GM12878 (cell line): ENCODE measurements at regions not wholly inside any gene's neighbourhood (a gene's known extent, or its start where the extent isn't known, plus 50 kb on each side); places are given as distances from the start of the nearest gene placed in this dataset.

Experiments used
- ATAC-seq: fragments of 200-7000 bp; cut with Tn5 transposase; 3 replicates; pipeline ENCODE4 v1.9.1; 2020; ENCODE audit warnings: mild to moderate bottlenecking, moderate library complexity
- BruUV-seq: library from RNA; stranded (reverse); fragments of 400-500 nt; replicated peaks from 2 replicates; lab custom pipeline; 2021; lab: Mats Ljungman, UMichigan
- CTCF ChIA-PET: fragments of 300-600 bp; sonication (Branson Sonifier 250); formaldehyde crosslinking; extraction: SDS; loops from one replicate; lab custom pipeline; 2021; ENCODE audit warnings: inconsistent platforms; lab: Yijun Ruan, JAX
- POLR2A ChIA-PET: fragments of 350-600 bp; formaldehyde crosslinking; extraction: SDS; loops from one replicate; lab custom pipeline; 2021; ENCODE audit warnings: inconsistent platforms; lab: Charles Lee
- RAD21 ChIA-PET: fragments of 300-600 bp; sonication (Branson Sonifier 250); formaldehyde crosslinking; loops from one replicate; lab custom pipeline; 2023; ENCODE audit warnings: antibody characterized with exemption; ENCODE audit not compliant: unreplicated experiment; lab: Charles Lee
- SMC1A ChIA-PET: fragments of 300-600 bp; sonication (Branson Sonifier 250); formaldehyde crosslinking; loops from one replicate; lab custom pipeline; 2023; ENCODE audit not compliant: unreplicated experiment, uncharacterized antibody; lab: Charles Lee
- DNase-seq: peaks from one replicate; pipeline ENCODE4 v3.0.0-alpha.2; 2011; ENCODE audit warnings: low read depth, low spot score
- FAIRE-seq: peaks from 3 replicates; lab custom pipeline; 2011; peaks lifted over from hg19 to GRCh38; lab: Jason Lieb, UNC
- H2AFZ ChIP-seq: 2 replicates; pipeline ENCODE4 v1.6.0; 2011; ENCODE audit warnings: low read depth, low read length, control low read depth; ENCODE audit not compliant: control insufficient read depth
- H3K27ac ChIP-seq: 2 replicates; pipeline ENCODE4 v1.5.1; 2011; ENCODE audit warnings: control low read depth; ENCODE audit not compliant: control insufficient read depth, insufficient read depth
- H3K27me3 ChIP-seq, 2 experiments: replicated peaks in 1 of 2; 2 replicates each; pipeline versions ENCODE4 v1.6.0 to v1.6.1; 2011; ENCODE audit warnings: low read length in 1 of 2; ENCODE audit not compliant: control insufficient read depth in 2 of 2, insufficient read depth in 2 of 2
- H3K36me3 ChIP-seq, 2 experiments: 2 replicates each; pipeline ENCODE4 v1.5.1; 2011; ENCODE audit warnings: low read length in 1 of 2; ENCODE audit not compliant: control insufficient read depth in 2 of 2, insufficient read depth in 2 of 2
- H3K4me1 ChIP-seq: 2 replicates; pipeline ENCODE4 v1.6.1; 2011; ENCODE audit warnings: mild to moderate bottlenecking, low read length, moderate library complexity, mixed read lengths; ENCODE audit not compliant: control insufficient read depth, insufficient read depth
- H3K4me2 ChIP-seq: 2 replicates; pipeline ENCODE4 v1.6.0; 2011; ENCODE audit warnings: control low read depth; ENCODE audit not compliant: control insufficient read depth, insufficient read depth
- H3K4me3 ChIP-seq: fragments of 200-600 bp; sonication (generic); 2 replicates; pipeline ENCODE4 v1.5.1; 2016
- H3K79me2 ChIP-seq: 2 replicates; pipeline ENCODE4 v1.6.0; 2011; ENCODE audit warnings: low read length; ENCODE audit not compliant: control insufficient read depth, insufficient read depth
- H3K9ac ChIP-seq: 2 replicates; pipeline ENCODE4 v1.8.0; 2011; ENCODE audit warnings: low read length, control low read depth, mixed read lengths; ENCODE audit not compliant: control insufficient read depth, insufficient read depth
- H3K9me3 ChIP-seq: replicated peaks from 3 replicates; pipeline ENCODE4 v1.5.1; 2011; ENCODE audit warnings: mild to moderate bottlenecking, low read length; ENCODE audit not compliant: control insufficient read depth, insufficient read depth
- H4K20me1 ChIP-seq: 2 replicates; pipeline ENCODE4 v1.6.0; 2011; ENCODE audit not compliant: control insufficient read depth, insufficient read depth
- BACH1 ChIP-seq: fragments of 450-650 bp; IDR thresholded peaks from 2 replicates; pipeline ENCODE4 v1.6.1; 2017; ENCODE audit warnings: mild to moderate bottlenecking, borderline replicate concordance
- BHLHE40 ChIP-seq, 2 experiments: fragments of 450-650 bp in 1 of 2; IDR thresholded peaks; 2 replicates each; pipeline ENCODE4 v1.6.1; 2011 to 2017; ENCODE audit warnings: low read depth in 2 of 2, borderline replicate concordance in 1 of 2, improper control_type of control experiment in 1 of 2, low read length in 1 of 2, mild to moderate bottlenecking in 1 of 2
- BMI1 ChIP-seq: fragments of 450-650 bp; IDR thresholded peaks from 2 replicates; pipeline ENCODE4 v1.6.1; 2016; ENCODE audit warnings: mild to moderate bottlenecking, moderate library complexity, borderline replicate concordance
- EP300 ChIP-seq, 2 experiments: fragments of 150-350 bp in 1 of 2; IDR thresholded peaks; 2 replicates each; pipeline ENCODE4 v1.6.1; 2011 to 2012; ENCODE audit warnings: low read depth in 2 of 2, low read length in 2 of 2, borderline replicate concordance in 1 of 2, improper control_type of control experiment in 1 of 2, inconsistent platforms in 1 of 2; ENCODE audit not compliant: control insufficient read depth in 1 of 2
- GATAD2B ChIP-seq: fragments of 450-650 bp; conservative IDR thresholded peaks from 2 replicates; pipeline ENCODE4 v1.6.1; 2017; ENCODE audit warnings: low read depth, mild to moderate bottlenecking, moderate library complexity
- IKZF1 ChIP-seq: fragments of 450-650 bp; conservative IDR thresholded peaks from 2 replicates; pipeline ENCODE4 v1.6.1; 2017; ENCODE audit warnings: antibody characterized with exemption, mild to moderate bottlenecking
- NBN ChIP-seq: fragments of 450-650 bp; IDR thresholded peaks from 2 replicates; pipeline ENCODE4 v1.6.1; 2016
- RAD21 ChIP-seq: IDR thresholded peaks from 2 replicates; pipeline ENCODE4 v1.6.1; 2011; ENCODE audit warnings: mild to moderate bottlenecking, low read depth, low read length, moderate library complexity; ENCODE audit not compliant: insufficient read depth
- SREBF1 ChIP-seq: IDR thresholded peaks from 2 replicates; pipeline ENCODE4 v1.6.1; 2012; ENCODE audit warnings: mild to moderate bottlenecking, low read length
- WGBS: methylation state at CpG from one replicate; pipeline ENCODE4 v1.1.6; 2016; ENCODE audit warnings: low lambda C conversion rate; ENCODE audit not compliant: insufficient replicate concordance, insufficient coverage; ENCODE audit errors: missing lambda C conversion rate; 5-methylcytosine and 5-hydroxymethylcytosine counted together
- in situ Hi-C: fragments of 300-500 bp; cut with MboI; formaldehyde crosslinking; loops from 9 replicates; pipeline ENCODE4 v1.14.3; 2018; ENCODE audit warnings: mixed read lengths
- intact Hi-C: fragments of 100-400 bp; cut with micrococcal nuclease; formaldehyde crosslinking; loops from one replicate; pipeline ENCODE4 v1.14.2; 2022; ENCODE audit not compliant: unreplicated experiment
- TF ChIP-seq, protein P1 (sequence below): IDR thresholded peaks from 2 replicates; pipeline ENCODE4 v1.6.1; 2012; ENCODE audit warnings: mild to moderate bottlenecking, low read depth, low read length
- TF ChIP-seq, protein P2 (sequence below): fragments of 150-350 bp; IDR thresholded peaks from 2 replicates; pipeline ENCODE4 v1.6.1; 2016; ENCODE audit warnings: low read depth, low read length
- TF ChIP-seq, protein P3 (sequence below): IDR thresholded peaks from 2 replicates; pipeline ENCODE4 v1.6.1; 2012; ENCODE audit warnings: low read depth, low read length, improper control_type of control experiment

DNA sequence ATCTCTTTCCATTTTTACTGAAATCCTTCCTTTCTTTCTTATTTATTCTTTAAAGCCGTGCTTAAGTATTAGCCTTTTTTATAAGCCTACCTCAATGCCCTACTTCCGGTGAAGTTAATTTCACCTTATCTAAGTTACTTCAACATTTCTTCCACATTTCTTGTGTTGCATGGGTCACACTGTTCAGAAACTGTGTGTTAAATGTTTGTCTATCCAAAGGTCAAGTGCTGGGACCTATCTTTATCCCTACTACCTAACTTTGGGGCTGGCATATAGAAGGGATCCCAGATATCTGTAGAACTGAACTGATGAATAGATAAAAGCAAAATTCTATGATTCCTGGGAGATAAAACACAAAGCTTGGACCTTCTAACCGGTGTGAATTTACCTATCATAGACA lies 332.3 kb upstream of the SATB1 start:
- BruUV-seq, result no TSS peak
- no peaks in the 10 kb centered on the region for H3K9me3 ChIP-seq
- ATAC-seq (no peak), FAIRE-seq (no peak), DNase-seq (no peak)
- ChIA-PET POLR2A (no interaction called here), RAD21 (interaction anchor here (0.7 to 3.9 kb wide), 10 partner anchors 9 to 368 kb away, joined by 3 to 48 read pairs (median 4); no protein-coding TSS in a partner anchor), SMC1A (interaction anchor here (0.7 to 5.0 kb wide), 12 partner anchors 10 to 637 kb away, joined by 3 to 61 read pairs (median 4); no protein-coding TSS in a partner anchor), CTCF (interaction anchor here (0.6 to 3.8 kb wide), 33 partner anchors 10 to 863 kb away, joined by 3 to 99 read pairs (median 4); no protein-coding TSS in a partner anchor)
- H3K4me3 ChIP-seq, result no peak overlapping the region
- in situ Hi-C loops (loop anchor here (5.0 kb wide), 1 partner anchor 195 kb away; no protein-coding TSS in a partner anchor), intact Hi-C loops (loop anchor here (5.0 kb wide), 1 partner anchor 85 kb away; no protein-coding TSS in a partner anchor)
- TF ChIP-seq RAD21 (no peak), BMI1 (no peak), EP300 (IDR thresholded peaks at IDR 0.05; ENCODE audit: borderline replicate concordance in 1 of 2, control insufficient read depth in 1 of 2, low read depth in 2 of 2, low read length in 2 of 2) (no peak), GATAD2B (no peak), BHLHE40 (IDR thresholded peaks at IDR 0.05; ENCODE audit: borderline replicate concordance in 1 of 2, low read depth in 2 of 2, low read length in 1 of 2) (no peak), BACH1 (no peak), SREBF1 (no peak), IKZF1 (no peak), NBN (no peak)
- TF ChIP-seq, protein P1, sequence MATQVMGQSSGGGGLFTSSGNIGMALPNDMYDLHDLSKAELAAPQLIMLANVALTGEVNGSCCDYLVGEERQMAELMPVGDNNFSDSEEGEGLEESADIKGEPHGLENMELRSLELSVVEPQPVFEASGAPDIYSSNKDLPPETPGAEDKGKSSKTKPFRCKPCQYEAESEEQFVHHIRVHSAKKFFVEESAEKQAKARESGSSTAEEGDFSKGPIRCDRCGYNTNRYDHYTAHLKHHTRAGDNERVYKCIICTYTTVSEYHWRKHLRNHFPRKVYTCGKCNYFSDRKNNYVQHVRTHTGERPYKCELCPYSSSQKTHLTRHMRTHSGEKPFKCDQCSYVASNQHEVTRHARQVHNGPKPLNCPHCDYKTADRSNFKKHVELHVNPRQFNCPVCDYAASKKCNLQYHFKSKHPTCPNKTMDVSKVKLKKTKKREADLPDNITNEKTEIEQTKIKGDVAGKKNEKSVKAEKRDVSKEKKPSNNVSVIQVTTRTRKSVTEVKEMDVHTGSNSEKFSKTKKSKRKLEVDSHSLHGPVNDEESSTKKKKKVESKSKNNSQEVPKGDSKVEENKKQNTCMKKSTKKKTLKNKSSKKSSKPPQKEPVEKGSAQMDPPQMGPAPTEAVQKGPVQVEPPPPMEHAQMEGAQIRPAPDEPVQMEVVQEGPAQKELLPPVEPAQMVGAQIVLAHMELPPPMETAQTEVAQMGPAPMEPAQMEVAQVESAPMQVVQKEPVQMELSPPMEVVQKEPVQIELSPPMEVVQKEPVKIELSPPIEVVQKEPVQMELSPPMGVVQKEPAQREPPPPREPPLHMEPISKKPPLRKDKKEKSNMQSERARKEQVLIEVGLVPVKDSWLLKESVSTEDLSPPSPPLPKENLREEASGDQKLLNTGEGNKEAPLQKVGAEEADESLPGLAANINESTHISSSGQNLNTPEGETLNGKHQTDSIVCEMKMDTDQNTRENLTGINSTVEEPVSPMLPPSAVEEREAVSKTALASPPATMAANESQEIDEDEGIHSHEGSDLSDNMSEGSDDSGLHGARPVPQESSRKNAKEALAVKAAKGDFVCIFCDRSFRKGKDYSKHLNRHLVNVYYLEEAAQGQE, result no peak
- TF ChIP-seq, protein P2, sequence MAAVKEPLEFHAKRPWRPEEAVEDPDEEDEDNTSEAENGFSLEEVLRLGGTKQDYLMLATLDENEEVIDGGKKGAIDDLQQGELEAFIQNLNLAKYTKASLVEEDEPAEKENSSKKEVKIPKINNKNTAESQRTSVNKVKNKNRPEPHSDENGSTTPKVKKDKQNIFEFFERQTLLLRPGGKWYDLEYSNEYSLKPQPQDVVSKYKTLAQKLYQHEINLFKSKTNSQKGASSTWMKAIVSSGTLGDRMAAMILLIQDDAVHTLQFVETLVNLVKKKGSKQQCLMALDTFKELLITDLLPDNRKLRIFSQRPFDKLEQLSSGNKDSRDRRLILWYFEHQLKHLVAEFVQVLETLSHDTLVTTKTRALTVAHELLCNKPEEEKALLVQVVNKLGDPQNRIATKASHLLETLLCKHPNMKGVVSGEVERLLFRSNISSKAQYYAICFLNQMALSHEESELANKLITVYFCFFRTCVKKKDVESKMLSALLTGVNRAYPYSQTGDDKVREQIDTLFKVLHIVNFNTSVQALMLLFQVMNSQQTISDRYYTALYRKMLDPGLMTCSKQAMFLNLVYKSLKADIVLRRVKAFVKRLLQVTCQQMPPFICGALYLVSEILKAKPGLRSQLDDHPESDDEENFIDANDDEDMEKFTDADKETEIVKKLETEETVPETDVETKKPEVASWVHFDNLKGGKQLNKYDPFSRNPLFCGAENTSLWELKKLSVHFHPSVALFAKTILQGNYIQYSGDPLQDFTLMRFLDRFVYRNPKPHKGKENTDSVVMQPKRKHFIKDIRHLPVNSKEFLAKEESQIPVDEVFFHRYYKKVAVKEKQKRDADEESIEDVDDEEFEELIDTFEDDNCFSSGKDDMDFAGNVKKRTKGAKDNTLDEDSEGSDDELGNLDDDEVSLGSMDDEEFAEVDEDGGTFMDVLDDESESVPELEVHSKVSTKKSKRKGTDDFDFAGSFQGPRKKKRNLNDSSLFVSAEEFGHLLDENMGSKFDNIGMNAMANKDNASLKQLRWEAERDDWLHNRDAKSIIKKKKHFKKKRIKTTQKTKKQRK, result no peak
- TF ChIP-seq, protein P3, sequence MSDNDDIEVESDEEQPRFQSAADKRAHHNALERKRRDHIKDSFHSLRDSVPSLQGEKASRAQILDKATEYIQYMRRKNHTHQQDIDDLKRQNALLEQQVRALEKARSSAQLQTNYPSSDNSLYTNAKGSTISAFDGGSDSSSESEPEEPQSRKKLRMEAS, result no peak
- no peaks in the 10 kb centered on the region for H3K4me1 ChIP-seq
- no peaks in the 10 kb centered on the region for H3K36me3 ChIP-seq
- H2AFZ ChIP-seq, result no peak overlapping the region
- no peaks in the 10 kb centered on the region for H3K79me2 ChIP-seq
- no peak overlapping the region for H3K9ac ChIP-seq
- H3K27ac ChIP-seq, result no peak overlapping the region
- 80% methylated on average over 3 of the region's 3 CpGs for WGBS
- H4K20me1 ChIP-seq, result no peaks in the 10 kb centered on the region
- no peak overlapping the region for H3K4me2 ChIP-seq
- H3K27me3 ChIP-seq, result no peaks in the 10 kb centered on the region; a peak in 2 of 4 replicates
